Fibroblast of upper back skin (primary cell): ENCODE measurements at regions not wholly inside any gene's neighbourhood (a gene's known extent, or its start where the extent isn't known, plus 50 kb on each side); places are given as distances from the start of the nearest gene placed in this dataset.

Experiments
- DNase-seq: peaks from one replicate; pipeline ENCODE4 v3.0.0-alpha.2; 2013

DNA sequence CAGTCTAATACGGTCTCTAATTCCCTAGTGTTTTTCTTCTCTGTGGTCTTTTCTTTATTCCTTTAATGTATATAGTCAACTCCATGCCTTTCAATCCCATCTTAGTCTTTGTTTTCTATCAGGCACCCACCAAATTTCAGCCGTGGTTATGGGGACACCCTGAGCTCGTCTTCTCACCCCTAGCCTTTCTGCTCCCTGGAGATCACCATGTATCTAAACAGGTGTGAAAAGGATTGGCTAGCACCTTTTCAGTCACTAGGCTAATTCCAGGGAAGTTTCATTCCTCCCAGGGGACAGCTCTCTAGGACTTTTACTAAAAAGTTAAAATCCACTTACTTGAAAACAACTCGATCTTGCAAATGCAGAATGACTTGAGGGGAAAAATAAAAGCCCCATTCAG, 291.3 kb downstream of the ETNK1 start:
- DNase-seq, result no peak

DNA sequence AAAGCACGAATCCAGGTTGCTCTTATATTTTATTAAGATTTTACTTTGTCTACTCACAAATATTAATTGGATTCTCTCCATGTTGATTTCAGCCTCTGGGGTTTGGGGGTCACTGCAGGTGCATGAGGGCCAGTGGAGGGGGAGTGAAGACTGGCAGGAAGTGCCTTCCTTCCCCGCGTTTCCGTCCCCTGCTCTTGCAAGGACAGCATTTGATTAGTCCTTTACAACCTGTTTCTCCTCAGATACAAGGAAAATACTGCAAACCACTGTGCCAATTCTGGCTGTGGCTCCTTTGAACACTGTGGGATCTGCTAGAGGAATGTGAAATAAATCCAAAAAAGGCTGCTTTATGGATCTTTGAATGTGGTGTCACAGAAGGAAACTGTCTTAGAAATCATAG, 291.8 kb downstream of the ETNK1 start:
- DNase-seq, result no peak

DNA sequence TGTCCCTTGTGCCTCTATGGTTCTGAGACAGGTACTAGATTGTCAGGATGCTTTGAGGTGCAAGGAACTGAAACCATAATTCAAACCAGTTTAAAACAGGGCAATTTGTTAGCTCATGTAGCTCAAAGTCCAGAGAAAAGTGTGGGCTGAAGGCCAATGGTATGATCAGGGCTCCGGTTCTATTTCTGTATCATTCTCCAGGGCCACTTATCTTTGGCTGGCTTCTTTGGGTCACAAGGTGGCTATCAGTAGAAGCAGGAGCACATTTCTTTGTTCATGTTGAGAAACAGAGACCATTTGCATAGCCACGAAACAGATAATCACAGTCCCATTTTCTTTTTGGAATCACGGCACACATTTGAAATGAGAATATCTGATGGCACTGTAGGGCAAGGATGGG, 294.9 kb downstream of the ETNK1 start:
- DNase-seq, result no peak

DNA sequence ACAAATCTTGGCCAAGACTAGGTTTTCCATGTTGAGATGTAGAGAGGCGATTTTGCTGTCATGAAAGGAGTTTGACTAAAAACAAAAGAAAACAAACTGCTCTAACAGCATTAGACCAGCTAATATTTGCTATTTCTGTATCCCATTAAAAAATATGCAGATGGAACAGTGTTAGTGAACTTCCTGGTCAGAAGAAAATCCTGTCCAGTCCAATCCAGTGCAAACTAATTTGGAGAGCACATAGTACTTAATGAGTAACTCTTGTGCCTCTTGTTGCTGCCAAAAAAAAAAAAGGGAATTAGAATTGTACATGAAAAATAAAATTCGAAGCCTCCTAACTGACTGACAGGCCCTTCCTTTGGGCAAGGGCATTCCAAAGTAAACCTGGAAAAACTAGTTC, 298.8 kb downstream of the ETNK1 start:
- DNase-seq, result no peak

DNA sequence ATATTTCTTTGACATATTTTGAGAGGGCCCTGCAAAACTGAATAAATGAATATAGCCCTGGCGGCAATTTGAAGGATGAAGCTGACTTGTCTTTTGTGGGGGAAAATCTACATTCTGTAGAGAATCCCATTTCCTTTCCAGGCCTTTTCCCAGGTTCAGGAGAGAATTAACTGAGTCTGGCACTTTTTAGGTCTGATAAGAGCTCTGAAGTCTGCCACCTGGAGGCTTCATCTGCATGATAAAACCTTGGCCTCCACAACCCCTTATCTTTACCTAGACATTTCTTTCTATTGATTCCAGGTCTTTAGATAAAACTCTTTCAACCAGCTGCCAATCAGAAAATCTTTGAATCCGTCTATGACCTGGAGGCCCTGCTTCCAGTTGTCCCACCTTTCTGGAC, 299.4 kb downstream of the ETNK1 start:
- no peak for DNase-seq

DNA sequence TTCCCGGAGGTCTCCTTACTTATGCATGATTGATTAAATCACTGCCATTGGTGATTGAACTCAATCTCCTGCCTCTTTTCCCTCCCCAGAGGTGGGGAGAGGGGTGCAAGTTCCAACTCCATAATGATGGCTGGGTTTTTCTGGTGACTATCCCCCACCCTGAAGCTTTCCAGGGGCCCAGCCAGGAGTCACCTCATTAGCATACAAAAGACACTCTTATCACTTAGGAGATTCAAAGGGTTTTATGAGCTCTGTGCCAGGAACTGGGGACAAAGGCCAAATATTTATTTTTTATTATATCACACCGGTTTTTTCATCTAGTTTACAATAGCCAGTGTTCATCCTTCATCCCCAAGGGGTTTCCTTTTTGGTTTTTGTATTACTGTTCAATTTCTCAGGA, 300.7 kb downstream of the ETNK1 start:
- DNase-seq, result no peak

DNA sequence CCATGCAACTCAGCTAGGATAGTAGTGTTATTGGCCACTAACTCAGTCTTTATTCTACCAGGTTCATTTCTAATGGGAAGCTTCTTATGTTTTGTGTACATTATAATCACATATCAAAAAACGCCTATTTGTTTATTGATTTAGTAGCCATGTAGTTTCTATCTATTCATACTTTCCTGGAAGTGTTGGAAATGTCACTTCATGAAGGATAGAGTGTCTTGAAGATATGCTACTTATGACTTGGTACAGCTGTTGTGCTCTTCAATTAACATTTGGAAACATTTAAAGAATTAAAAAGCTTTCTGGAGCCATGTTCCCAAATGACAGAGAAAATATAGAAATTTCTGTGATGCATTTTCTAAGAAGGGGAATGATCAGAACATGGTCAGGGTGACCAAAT, 307.5 kb downstream of the ETNK1 start:
- no peak for DNase-seq

DNA sequence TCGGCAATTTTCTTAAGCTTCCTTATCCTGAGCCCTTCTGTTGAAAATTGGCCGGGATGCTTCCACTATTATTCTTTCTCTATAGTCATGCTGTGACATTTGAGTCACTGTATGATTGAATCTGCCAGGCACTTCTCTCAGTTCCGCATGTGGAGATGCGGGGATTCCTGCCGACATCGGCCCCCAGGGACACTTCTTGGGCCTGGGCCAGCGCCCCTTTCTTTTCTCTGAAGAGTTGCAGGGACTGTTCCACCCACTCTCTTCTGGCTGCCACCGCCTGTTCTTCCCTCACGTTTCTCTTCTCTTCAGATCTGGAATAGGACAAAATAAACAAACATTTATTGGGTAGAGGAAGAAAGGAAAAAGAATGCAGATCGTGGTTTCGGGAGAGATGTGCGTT, 310.1 kb downstream of the ETNK1 start:
- DNase-seq, result no peak

DNA sequence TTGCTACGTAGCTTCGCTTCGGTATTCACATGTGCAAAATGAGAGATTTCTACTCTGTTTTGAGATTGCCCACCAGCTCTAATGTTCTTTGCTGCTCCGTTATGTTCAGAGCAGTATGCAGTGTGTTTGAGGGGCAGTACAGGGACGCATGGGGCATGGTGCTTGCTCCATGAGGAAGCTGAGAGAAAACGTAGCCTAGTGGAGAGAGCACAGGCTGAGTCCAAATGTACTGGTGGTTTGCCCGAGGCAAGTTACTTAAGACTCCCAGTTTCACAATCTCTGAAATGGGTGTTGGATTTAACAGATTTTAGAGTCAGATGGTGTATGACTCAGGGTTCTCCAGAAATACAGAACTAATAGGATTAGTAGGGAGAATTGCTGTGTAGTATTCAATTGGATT, 310.5 kb downstream of the ETNK1 start:
- DNase-seq, result no peak

DNA sequence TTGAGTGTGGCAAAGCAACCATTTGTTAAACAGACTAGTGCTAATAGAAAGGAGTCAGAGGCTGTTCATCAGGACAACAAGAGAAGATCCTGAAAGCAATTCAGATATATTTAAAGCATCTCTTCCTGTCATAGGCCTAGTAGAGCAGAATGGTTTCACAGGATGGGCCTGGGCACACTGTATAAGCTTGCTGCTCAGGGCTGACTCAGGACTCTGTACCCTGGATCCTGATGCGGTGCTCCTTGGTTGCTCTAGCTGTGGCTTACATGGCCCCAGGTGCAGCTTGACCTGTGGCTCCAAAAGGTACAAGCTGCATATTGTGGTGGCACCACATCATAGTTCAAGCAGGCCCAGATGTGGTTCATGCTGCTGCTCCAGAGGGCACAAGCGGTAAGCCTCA, 313.4 kb downstream of the ETNK1 start:
- DNase-seq, result no peak

DNA sequence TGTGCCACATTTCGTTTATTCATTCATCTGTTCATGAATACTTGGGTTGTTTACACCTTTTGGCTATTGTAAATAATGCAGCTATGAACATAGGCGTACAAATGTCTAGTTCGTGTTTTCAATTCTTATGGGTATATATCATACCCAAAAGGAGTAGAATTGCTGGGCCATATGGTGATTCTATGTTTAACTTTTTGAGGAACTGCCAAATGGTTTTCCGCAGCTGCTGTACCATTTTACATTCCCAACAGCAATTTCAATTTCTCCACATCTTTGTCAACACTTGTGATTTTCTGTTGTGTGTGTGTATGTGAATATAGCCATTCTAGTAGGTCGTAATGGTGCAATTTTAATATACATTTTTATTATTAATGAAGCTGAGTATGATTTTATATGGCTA, 326.2 kb downstream of the ETNK1 start:
- no peak for DNase-seq

DNA sequence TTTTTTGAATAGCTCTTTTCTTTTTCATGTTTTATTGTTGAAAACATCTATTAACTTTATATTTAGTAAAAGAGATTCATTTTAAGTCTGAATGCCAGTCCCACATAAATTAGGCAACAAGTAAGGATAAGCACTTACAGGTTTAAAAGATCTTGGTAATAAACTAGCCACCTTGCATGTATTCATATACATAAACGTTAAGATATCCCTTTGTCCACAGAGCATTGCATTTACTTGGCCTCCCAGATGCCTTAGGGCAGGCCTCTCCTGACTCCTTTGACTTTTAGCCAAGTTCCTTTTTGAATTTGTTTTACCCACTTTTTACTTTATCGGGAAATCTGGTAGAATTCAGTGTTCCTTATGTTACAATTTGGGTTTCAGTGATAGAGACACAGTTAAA, 331.7 kb downstream of the ETNK1 start:
- DNase-seq, result no peak

DNA sequence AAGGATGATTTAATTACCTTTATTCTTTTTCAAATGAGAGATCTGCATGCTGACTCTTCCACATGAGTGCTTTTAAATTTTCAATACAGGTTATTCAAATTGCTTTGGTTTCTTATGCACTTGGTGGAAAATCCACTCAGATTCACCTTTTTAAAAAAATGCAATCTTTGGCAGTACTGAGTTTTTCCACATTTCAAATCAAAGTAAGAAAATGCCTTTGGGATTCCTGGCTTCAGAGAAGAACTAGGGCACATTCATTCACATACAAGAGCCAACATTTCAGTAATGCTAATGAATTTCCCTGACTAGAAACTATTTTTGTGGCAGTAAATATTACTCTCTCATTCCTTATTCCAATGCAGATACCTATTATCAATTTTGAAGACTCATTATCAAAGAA, 342.2 kb downstream of the ETNK1 start:
- DNase-seq, result no peak

DNA sequence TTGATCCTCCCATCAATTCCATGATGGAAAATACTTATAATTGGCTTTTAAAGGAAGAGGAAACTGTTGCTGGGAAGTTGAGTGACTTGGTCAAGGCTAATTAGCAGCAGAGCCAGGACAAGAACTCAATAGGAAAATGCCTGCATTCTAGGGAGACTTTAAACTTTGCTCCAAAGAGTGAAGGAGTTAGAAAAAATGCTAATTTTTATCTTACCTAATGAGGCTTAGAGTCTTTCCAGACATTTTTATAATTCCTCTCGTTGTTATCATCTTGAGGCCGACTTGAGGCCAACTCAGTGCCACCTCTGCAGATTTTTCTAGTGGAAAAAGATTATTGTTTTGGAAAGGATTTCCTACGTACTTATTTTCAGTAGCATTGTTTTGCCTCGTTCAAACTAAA, 344.6 kb downstream of the ETNK1 start:
- DNase-seq, result no peak

DNA sequence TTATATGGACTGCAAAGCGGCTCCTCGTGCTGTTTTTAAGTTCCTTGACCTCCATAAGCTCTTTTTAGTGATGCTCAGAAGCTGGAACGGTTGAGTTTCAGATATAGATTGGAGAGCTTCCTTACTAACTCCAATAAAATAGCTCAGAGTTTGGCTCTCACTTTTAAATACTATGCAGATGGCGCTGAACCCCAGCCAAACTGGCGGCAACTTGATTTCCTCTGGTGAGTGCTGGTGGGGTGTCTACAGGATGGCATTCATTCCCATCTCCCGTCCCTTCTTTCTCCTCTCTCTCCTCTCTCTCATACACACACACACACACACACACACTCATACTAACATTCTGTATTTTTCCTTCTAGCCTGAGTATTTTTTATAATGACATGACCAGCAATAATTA, 346.3 kb downstream of the ETNK1 start:
- DNase-seq, result no peak

DNA sequence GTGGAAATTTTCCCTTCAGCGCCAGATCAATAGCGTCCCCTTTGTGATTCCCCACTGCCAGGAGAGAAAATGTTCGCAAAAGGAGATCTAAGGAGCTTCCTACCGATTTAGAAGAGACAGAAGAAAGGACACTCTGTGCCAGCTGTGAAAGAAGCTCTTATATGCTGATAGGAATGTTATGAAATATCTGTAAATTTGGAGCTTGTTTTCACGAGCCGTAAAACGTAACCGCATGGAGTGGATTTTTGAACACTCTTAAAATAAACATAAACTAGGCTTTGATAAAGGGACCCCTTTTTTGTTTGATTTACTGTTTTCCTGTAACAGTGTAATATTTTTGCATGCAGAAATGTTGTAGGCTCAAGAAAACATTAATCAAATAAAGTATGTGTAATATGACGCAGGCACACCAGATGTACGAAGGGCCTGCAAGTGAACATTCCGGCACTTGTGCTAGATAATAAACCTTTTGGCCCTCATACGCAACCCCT, 346.8 kb downstream of the ETNK1 start:
- peak; percentile 49 for DNase-seq

DNA sequence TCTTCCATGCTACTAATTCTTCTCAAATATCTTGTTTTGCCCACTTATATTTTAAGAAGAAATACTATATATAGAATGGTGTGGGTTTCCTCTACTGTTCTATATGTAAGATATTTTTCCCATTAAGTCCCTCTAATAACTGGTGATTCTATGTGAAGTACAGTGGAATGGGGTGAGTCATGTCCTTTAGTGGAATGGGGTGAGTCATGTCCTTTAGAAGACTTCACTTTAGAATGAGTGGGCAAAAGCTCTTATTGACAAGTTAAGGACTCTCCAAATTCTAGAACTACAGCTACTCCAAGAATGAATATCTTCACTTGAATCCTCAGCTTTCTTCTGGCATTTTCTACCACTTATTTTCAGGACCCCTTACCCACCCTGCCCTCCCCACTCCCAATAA, 349.9 kb downstream of the ETNK1 start:
- DNase-seq, result peak; percentile 92

DNA sequence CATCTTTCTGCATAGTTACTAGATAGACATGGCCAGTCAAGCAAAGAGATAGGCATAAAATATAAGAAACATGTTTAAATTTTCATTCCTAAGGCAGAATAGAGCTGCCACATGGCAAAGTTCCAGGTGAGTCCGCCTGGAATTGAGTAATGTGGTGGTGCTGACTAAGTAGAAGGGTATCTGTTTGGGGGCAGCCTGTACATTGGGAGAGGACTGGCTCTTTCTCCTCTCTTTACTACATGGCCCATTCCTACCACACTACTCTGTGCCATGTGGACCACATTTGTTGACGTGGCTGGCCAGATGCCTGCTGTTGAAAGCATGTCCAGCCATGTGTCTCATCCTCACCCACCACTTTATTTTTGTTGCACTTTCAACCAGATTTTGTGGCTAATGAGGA, 354.0 kb downstream of the ETNK1 start:
- peak; percentile 97 for DNase-seq

DNA sequence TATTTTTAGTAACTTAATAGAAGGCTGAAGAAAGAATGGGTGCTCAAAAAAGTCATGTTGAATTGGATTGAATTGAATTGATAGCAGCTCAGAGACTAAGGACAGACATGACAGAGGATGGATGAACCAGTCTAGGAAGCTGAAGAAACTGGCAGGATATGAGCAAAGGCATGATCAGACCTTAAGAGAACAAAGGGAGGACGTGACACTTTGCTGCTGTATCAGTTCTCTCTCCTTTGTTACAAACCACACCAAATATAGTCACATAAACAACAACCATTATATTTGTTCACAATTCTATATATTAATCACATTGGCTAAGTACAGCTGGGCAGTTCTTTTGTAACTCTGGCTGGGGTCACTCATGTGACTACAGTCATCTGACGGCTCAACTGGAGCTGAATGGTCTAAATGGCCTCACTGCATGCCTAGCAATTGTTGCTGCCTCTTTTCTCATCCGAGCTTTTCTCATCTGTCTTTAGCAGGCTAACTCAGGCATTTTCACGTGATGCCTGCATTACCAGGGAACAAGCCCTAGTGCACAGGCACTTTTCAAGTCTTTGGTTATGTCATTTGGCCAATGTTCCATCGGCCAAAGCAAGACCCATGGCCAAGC, 355.0 kb downstream of the ETNK1 start:
- DNase-seq, result no peak

DNA sequence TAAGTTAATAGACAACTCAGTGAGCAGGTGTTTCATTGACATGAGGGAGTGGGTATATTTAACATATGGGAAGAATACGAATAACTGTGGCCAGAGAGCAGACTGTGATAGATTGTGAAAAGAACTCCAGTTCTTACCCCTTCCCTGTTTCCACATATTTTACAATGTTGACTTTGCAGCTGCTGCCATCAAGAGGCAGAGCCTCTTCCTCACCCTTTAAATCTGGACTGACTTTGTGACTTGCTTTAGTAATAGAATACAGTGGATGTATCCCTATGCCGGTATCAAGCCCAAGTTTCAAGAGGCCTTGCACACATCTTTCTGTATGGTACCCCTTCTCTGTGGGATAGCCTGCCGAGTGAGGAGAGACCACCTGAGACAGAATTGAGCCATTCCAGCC, 356.7 kb downstream of the ETNK1 start:
- peak; percentile 53 for DNase-seq

DNA sequence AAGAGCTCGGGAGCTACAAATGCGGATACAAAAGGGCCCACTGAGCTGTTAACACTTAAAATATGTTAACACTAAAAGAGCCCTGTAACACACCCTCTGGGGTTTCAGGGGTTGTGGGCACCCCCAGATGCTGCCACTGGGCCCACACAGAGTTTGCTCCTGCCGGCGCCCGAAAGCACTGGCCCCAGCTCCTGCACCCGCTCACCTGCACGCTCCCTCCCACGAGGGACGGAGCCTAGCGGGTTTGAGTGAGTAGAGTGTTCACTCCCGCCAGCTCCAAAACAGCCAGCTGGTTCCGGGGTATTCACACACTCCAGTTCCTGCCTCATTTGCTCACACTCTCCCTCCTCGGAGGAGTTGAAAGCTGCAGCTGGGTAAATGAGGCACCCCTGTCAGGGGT, 357.7 kb downstream of the ETNK1 start:
- no peak for DNase-seq

DNA sequence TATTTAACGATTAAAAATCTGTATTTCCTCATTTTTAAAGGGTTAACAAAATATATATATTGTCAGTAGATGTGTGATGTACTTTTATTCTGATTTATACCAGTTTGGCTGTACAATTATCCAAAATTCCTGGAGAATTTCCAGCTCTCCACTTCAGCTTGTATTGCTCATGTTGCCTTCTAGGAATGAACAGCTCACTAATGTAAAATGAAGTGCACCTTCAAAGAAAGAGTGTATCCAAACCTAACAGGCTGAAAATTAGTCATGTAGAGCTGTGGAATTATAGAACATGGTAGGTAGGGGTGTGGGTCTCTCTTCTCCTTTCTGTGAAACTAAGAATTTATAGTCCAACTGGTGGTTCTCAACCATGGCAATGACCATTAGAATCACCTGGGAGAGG, 362.0 kb downstream of the ETNK1 start:
- DNase-seq, result peak; percentile 31

DNA sequence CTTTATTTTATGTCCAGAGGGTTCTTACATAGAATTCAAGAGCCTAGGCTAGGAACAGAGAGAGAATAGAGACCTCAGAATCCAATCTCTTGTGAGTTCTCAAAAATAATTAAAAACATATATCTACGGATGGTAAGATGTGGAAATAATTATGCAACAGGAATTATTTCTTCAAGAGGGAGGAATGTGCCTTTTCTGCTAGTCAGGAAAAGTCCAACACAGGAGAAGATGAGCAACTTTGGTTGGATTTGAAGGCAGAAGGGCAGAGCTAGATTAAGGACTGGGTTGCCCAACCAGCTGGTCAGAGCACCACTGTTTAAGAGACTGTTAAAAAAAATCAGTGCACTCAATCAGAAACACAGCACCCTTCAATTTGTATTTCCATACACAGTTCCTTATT, 365.5 kb downstream of the ETNK1 start:
- DNase-seq, result no peak

DNA sequence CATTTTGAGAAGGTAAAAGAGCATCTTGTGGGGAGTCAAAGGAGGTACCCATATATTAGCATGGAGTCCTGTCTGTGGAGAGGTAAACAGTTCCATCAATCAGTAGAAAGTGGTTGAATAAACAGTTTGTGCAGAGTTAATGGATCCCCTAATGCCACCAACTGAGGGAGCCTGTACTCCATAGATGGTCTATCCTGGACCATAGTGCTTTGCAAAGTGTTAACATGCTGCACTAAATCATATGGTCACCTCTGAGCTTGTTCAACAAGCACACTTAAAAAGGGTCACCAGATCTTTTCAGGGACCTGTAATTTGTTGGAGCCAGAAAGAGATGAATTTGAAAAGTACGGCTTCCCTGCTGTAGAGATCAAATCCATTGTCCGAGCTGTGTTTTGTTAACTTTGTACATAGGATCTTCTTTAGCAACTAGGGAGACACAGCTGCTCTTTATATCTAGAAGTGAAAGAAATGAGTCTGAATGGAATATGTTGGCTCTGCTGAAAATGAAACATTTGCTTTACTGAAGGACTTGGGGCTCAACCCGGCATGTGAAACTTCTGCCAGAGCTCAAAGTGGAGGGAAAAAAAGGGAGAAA, 366.4 kb downstream of the ETNK1 start:
- no peak for DNase-seq

DNA sequence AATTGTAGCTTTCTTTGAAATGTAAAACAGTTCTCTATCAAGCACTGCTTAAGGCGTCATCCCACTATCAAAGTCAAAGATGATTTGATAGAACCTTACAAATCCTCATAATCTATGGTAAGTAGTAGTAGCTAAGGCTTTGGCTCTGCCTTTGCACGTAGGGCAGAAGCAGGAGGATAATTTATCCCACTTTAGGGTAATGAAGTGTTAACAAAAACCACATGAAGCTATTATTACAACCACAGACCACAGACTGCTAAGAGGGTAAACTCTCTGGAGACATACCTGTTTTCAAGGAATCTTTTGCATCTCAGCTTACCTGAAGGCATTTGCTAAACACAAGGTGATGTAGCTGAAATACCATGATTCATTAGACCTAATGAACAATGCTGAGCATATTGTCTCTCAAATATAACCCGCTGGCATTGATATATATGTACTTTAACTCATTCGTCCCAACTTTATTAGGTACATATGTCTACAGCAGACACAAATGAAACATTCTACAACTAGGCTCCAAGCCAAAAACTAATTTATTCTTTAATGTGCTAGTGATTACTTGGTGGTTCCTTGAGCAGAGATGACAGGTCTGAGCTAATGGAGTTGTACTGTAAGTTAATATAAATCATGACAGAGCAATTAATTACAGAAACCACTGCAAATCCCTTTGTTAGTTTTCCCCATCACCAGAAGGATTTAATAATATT, 368.8 kb downstream of the ETNK1 start:
- DNase-seq, result peak; percentile 52
